Head of caudate nucleus (tissue), 42 donors: ENCODE measurements at regions not wholly inside any gene's neighbourhood (a gene's known extent, or its start where the extent isn't known, plus 50 kb on each side); places are given as distances from the start of the nearest gene placed in this dataset.
"Not testable (repeated sequence)": the region's sequence is repeated elsewhere in the genome, so short reads cannot be mapped to it uniquely, and the experiment has no call there.

Experiments used
- DNase-seq, 42 donors: peaks; one replicate each; pipeline versions ENCODE4 v3.0.0 to v3.0.0-alpha.2; 2020 to 2021; ENCODE audit warnings: mixed read lengths in 7 of 42
- intact Hi-C: fragments of 100-400 bp; cut with DNase I; formaldehyde crosslinking; loops from one replicate; pipeline ENCODE4 v1.15.0; 2022

- intact Hi-C loops, result no loop called here
- DNase-seq, result peak in 8 of 42 donors; percentile 21 to 51 (median 44)
Measured at GRCh38 chr5:74476046-74476818, 164.3 kb downstream of the ENC1 start.

GRCh38 chr5:74471875-74472274 is 168.7 kb downstream of the ENC1 start:
- no peak for DNase-seq
- intact Hi-C loops, result no loop called here

GRCh38 chr5:74469234-74469994 is 171.1 kb downstream of the ENC1 start:
- intact Hi-C loops, result no loop called here
- DNase-seq, result peak in 1 of 42 donors; percentile 14

- intact Hi-C loops, result no loop called here
- DNase-seq, result peak in 1 of 42 donors; percentile 10
Measured at GRCh38 chr5:74468421-74468820, 172.1 kb downstream of the ENC1 start.

- DNase-seq, result peak in 1 of 42 donors; percentile 21
- intact Hi-C loops, result no loop called here
Measured at GRCh38 chr5:74465724-74466123, 174.8 kb downstream of the ENC1 start.

- DNase-seq, result peak in 1 of 42 donors; percentile 34
- intact Hi-C loops, result no loop called here
Measured at GRCh38 chr5:74464512-74465209, 175.9 kb downstream of the ENC1 start.

GRCh38 chr5:74462356-74462755 is 178.2 kb downstream of the ENC1 start:
- no peak for DNase-seq
- intact Hi-C loops, result no loop called here

GRCh38 chr5:74461251-74461650 is 179.3 kb downstream of the ENC1 start:
- DNase-seq, result no peak
- intact Hi-C loops, result no loop called here

- intact Hi-C loops, result no loop called here
- DNase-seq, result no peak
Measured at GRCh38 chr5:74460694-74461093, 179.8 kb downstream of the ENC1 start.

- DNase-seq, result no peak
- intact Hi-C loops, result no loop called here
Measured at GRCh38 chr5:74459984-74460383, 180.5 kb downstream of the ENC1 start.

- no peak for DNase-seq
- intact Hi-C loops, result no loop called here
Measured at GRCh38 chr5:74457876-74458275, 182.7 kb downstream of the ENC1 start.

GRCh38 chr5:74454263-74455030 is 186.1 kb downstream of the ENC1 start:
- DNase-seq, result no peak
- intact Hi-C loops, result no loop called here

- intact Hi-C loops, result no loop called here
- no peak for DNase-seq
Measured at GRCh38 chr5:74452856-74453255, 187.7 kb downstream of the ENC1 start.

- intact Hi-C loops, result no loop called here
- DNase-seq, result no peak
Measured at GRCh38 chr5:74450095-74450494, 190.4 kb downstream of the ENC1 start.

GRCh38 chr5:74446725-74447241 is 193.7 kb downstream of the ENC1 start:
- no peak for DNase-seq
- intact Hi-C loops, result no loop called here

- no peak for DNase-seq
- intact Hi-C loops, result no loop called here
Measured at GRCh38 chr5:74442466-74442865, 198.1 kb downstream of the ENC1 start.

GRCh38 chr5:74441616-74442015 is 198.9 kb downstream of the ENC1 start:
- DNase-seq, result no peak
- intact Hi-C loops, result no loop called here

- DNase-seq, result no peak
- intact Hi-C loops, result no loop called here
Measured at GRCh38 chr5:74440341-74440740, 200.2 kb downstream of the ENC1 start.

- intact Hi-C loops, result not testable (repeated sequence)
Measured at GRCh38 chr5:74437870-74438269, 202.7 kb downstream of the ENC1 start.

More at GRCh38 chr5:74437870-74438269, 202.7 kb downstream of the ENC1 start:
- not testable (repeated sequence) for DNase-seq
